ENCODE measurements at regions not wholly inside any gene's neighbourhood (a gene's known extent, or its start where the extent isn't known, plus 50 kb on each side); places are given as distances from the start of the nearest gene placed in this dataset.
A peak's percentile ranks its signal among the peaks of the same experiment; 100 is the strongest.

DNA sequence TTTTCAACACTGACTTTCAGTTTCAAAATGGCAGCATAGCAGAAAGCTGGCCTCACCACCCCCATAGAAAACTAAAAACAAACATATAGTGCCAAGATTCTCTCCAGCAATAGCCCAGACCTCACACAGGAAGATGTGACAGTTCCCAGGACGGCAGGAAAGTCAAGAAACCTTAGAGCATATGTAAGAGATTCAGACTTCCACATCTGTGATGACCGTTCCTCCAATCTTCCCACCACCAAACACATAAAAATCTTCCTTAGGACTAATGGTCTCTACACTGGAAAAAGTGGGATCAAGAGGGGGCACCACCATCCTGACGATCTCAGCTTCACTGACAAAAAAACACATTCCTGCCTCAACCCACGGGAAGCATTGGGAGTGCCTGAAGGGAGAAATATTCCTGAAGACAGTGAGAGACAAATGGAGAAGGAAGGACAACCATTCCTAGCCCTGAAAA is 134.1 kb upstream of the CPXCR1 start:
- Histone ChIP-seq H3K79me2 (ENCODE audit: insufficient read depth, low read length) (no peaks in the 10 kb centered on the region), H2AFZ (ENCODE audit: low read length) (no peak overlapping the region), H3K4me2 (ENCODE audit: insufficient read depth, low read length) (no peak overlapping the region), H3K27ac (ENCODE audit: low read depth, low read length) (no peak overlapping the region), H3K4me1 (ENCODE audit: insufficient read depth, low read length) (no peaks in the 10 kb centered on the region), H4K20me1 (ENCODE audit: insufficient read depth, low read length) (no peaks in the 10 kb centered on the region), H3K4me3 (ENCODE audit: insufficient read depth, low read length) (no peak overlapping the region), H3K36me3 (ENCODE audit: insufficient read depth, low read length) (no peaks in the 10 kb centered on the region), H3K9me3 (ENCODE audit: low read depth, low read length) (no peaks in the 10 kb centered on the region), H3K27me3 (ENCODE audit: insufficient read depth, low read length) (no peaks in the 10 kb centered on the region)
- TF ChIP-seq, protein P1, sequence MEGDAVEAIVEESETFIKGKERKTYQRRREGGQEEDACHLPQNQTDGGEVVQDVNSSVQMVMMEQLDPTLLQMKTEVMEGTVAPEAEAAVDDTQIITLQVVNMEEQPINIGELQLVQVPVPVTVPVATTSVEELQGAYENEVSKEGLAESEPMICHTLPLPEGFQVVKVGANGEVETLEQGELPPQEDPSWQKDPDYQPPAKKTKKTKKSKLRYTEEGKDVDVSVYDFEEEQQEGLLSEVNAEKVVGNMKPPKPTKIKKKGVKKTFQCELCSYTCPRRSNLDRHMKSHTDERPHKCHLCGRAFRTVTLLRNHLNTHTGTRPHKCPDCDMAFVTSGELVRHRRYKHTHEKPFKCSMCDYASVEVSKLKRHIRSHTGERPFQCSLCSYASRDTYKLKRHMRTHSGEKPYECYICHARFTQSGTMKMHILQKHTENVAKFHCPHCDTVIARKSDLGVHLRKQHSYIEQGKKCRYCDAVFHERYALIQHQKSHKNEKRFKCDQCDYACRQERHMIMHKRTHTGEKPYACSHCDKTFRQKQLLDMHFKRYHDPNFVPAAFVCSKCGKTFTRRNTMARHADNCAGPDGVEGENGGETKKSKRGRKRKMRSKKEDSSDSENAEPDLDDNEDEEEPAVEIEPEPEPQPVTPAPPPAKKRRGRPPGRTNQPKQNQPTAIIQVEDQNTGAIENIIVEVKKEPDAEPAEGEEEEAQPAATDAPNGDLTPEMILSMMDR (IDR thresholded peaks at IDR 0.05; ENCODE audit: extremely low read depth, low read depth, low read length) = no peak
- DNase-seq (ENCODE audit: insufficient read length, low spot score, missing footprints) = no peak

DNA sequence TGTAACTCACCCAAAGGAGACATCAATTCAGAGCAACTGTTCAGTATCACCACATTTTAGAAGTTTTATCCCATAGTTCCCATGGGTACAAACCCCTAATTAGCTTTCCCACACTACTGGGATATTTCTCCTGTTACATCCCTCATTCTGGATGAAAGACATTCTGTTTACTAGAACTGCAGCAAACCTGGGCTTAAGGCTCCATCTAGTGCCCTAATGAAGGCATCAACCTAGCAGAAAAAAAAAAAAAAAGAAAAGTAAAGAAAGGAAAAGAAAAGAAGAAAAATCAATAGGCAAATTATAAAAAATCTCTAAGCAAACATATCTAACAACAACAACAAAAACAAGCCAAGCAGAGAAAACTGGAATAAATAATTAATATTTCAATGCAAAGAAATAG is 133.7 kb upstream of the CPXCR1 start:
- H3K27me3 ChIP-seq (ENCODE audit: insufficient read depth, low read length) = no peaks in the 10 kb centered on the region
- no peak overlapping the region for H3K27ac ChIP-seq (ENCODE audit: low read depth, low read length)
- H3K9me3 ChIP-seq (ENCODE audit: low read depth, low read length) = no peaks in the 10 kb centered on the region
- H2AFZ ChIP-seq (ENCODE audit: low read length) = no peak overlapping the region
- no peaks in the 10 kb centered on the region for H3K79me2 ChIP-seq (ENCODE audit: insufficient read depth, low read length)
- no peak overlapping the region for H3K4me2 ChIP-seq (ENCODE audit: insufficient read depth, low read length)
- no peaks in the 10 kb centered on the region for H4K20me1 ChIP-seq (ENCODE audit: insufficient read depth, low read length)
- H3K36me3 ChIP-seq (ENCODE audit: insufficient read depth, low read length) = no peaks in the 10 kb centered on the region
- H3K4me1 ChIP-seq (ENCODE audit: insufficient read depth, low read length) = no peaks in the 10 kb centered on the region
- no peak for DNase-seq (ENCODE audit: insufficient read length, low spot score, missing footprints)
- TF ChIP-seq, protein P1 (IDR thresholded peaks at IDR 0.05; ENCODE audit: extremely low read depth, low read depth, low read length) = peak; percentile 35
- no peak overlapping the region for H3K4me3 ChIP-seq (ENCODE audit: insufficient read depth, low read length)

DNA sequence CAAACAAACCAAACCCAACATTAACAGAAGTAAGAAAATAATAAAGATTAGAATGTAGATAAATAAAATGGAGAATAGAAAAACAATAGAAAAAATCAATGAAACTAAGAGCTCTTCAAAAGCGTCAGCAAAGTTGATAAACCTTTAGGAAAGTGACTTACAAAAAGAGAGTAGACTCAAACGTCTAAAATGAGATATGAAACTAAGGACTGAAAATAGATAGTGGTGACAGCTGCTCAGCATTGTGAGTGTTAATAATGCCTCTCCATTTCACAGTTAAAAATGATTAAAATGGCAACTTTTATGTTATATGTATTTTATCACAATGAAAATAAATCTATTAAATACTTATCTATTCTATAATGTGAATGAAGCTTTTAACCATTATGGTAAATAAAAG is 125.7 kb upstream of the CPXCR1 start:
- Histone ChIP-seq H3K27ac (ENCODE audit: low read depth, low read length) (no peak overlapping the region), H3K27me3 (ENCODE audit: insufficient read depth, low read length) (no peaks in the 10 kb centered on the region), H3K4me2 (ENCODE audit: insufficient read depth, low read length) (no peak overlapping the region), H3K4me1 (ENCODE audit: insufficient read depth, low read length) (no peaks in the 10 kb centered on the region), H3K36me3 (ENCODE audit: insufficient read depth, low read length) (no peaks in the 10 kb centered on the region), H2AFZ (ENCODE audit: low read length) (no peak overlapping the region), H3K79me2 (ENCODE audit: insufficient read depth, low read length) (no peaks in the 10 kb centered on the region), H3K9me3 (ENCODE audit: low read depth, low read length) (peaks cover 4% of the 10 kb centered on the region), H4K20me1 (ENCODE audit: insufficient read depth, low read length) (no peaks in the 10 kb centered on the region), H3K4me3 (ENCODE audit: insufficient read depth, low read length) (no peak overlapping the region)
- no peak for DNase-seq (ENCODE audit: insufficient read length, low spot score, missing footprints)
- TF ChIP-seq, protein P1 (IDR thresholded peaks at IDR 0.05; ENCODE audit: extremely low read depth, low read depth, low read length) = no peak

DNA sequence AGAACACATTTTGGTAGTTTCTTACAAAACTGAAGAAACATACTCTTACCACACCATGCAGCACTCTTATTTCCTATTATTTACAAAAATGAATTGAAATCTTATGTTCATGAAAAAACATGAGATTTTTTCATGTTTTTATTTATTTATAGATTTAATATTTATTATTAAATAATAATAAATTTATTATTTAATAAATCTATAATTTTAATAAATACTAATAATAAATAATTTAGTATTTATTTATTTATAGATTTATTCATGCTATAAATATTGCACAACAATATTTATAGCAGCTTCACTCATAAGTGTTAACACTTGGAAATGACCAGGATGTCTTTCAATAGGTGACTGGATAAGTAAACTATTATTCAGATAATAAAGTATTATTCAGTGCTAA is 91.6 kb upstream of the CPXCR1 start:
- Histone ChIP-seq H3K4me2 (ENCODE audit: insufficient read depth, low read length) (no peak overlapping the region), H3K27ac (ENCODE audit: low read depth, low read length) (no peak overlapping the region), H4K20me1 (ENCODE audit: insufficient read depth, low read length) (no peaks in the 10 kb centered on the region), H2AFZ (ENCODE audit: low read length) (no peak overlapping the region), H3K27me3 (ENCODE audit: insufficient read depth, low read length) (no peaks in the 10 kb centered on the region), H3K79me2 (ENCODE audit: insufficient read depth, low read length) (no peaks in the 10 kb centered on the region), H3K9me3 (ENCODE audit: low read depth, low read length) (no peaks in the 10 kb centered on the region), H3K4me3 (ENCODE audit: insufficient read depth, low read length) (no peak overlapping the region), H3K4me1 (ENCODE audit: insufficient read depth, low read length) (no peaks in the 10 kb centered on the region), H3K36me3 (ENCODE audit: insufficient read depth, low read length) (no peaks in the 10 kb centered on the region)
- DNase-seq (ENCODE audit: insufficient read length, low spot score, missing footprints) = no peak
- TF ChIP-seq, protein P1 (IDR thresholded peaks at IDR 0.05; ENCODE audit: extremely low read depth, low read depth, low read length) = no peak

Measured in osteoblast (primary cell).